Right atrium auricular region (tissue), 2 donors: ENCODE measurements at regions not wholly inside any gene's neighbourhood (a gene's known extent, or its start where the extent isn't known, plus 50 kb on each side); places are given as distances from the start of the nearest gene placed in this dataset.
"Not testable (repeated sequence)": the region's sequence is repeated elsewhere in the genome, so short reads cannot be mapped to it uniquely, and the experiment has no call there.

ENCODE experiments used
- DNase-seq: peaks from one replicate; pipeline ENCODE4 v3.0.0-alpha.2; 2019; ENCODE audit warnings: low spot score
- H3K27ac ChIP-seq, 2 donors: fragments of 200-600 bp; sonication (generic); 1 replicate in 1 of 2; 2 replicates in 1 of 2; pipeline ENCODE4 v1.5.1; 2016 to 2019
- H3K27me3 ChIP-seq, 2 donors: fragments of 200-600 bp; sonication (generic); one replicate each; pipeline versions ENCODE4 v1.5.1 to v1.6.0; 2017 to 2019
- H3K36me3 ChIP-seq: fragments of 200-600 bp; sonication (generic); one replicate; pipeline ENCODE4 v1.5.1; 2016
- H3K4me1 ChIP-seq, 2 donors: fragments of 200-600 bp; sonication (generic); one replicate each; pipeline versions ENCODE4 v1.5.1 to v1.6.0; 2017 to 2019
- H3K4me3 ChIP-seq, 2 donors: fragments of 200-600 bp; sonication (generic); 1 replicate in 1 of 2; 2 replicates in 1 of 2; pipeline ENCODE4 v1.5.1; 2017 to 2019; ENCODE audit warnings: mild to moderate bottlenecking in 1 of 2, moderate library complexity in 1 of 2
- H3K9me3 ChIP-seq, 2 donors: fragments of 200-600 bp; sonication (generic); one replicate each; pipeline ENCODE4 v1.5.1; 2019
- CTCF ChIP-seq, 2 donors: fragments of 200-600 bp; sonication (generic); IDR thresholded peaks; one replicate each; pipeline ENCODE4 v1.5.1; 2019; ENCODE audit warnings: antibody characterized with exemption in 2 of 2

DNA sequence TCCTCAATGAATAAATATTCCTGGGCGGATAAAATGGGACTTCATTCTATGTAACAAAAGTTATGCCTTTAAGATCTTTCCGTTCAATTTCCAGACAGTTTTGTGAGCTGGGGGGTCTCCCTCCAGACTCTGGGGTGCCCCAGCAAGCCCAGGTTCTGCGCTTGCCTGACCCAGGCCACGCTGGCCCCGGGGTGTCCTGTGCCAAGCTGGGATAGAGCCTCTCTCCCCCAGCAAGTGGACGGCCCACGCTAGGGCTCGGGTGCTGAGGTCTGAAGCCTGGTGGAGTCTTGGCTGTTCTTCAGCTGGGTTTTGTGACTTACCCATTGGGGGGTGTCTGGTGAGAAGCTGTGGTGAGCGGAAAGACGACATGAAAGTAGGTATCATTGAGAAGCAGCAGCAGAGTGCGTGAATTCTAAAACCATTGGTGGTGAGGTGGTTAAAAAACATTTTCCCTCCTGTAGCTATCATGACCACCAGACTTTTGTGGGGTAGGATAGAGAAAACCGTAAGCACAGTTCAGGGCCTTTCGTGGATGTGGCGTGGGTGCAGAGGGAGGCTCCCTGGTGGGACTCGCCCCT, 346.8 kb downstream of the ANAPC1 start:
- DNase-seq: no peak
- H3K4me1 ChIP-seq: peaks cover 0 to 8% of the 10 kb centered on the region in 2 donors
- H3K9me3 ChIP-seq: no peaks in the 10 kb centered on the region
- no peak for TF ChIP-seq CTCF (IDR thresholded peaks at IDR 0.05)
- no peak overlapping the region for H3K27ac ChIP-seq
- no peaks in the 10 kb centered on the region for H3K27me3 ChIP-seq
- no peaks in the 10 kb centered on the region for H3K36me3 ChIP-seq
- H3K4me3 ChIP-seq: no peak overlapping the region

GRCh38 chr2:111539991-111540390, 344.0 kb downstream of the ANAPC1 start:
- H3K9me3 ChIP-seq, DNase-seq, H3K36me3 ChIP-seq, H3K4me1 ChIP-seq, H3K4me3 ChIP-seq, H3K27me3 ChIP-seq, H3K27ac ChIP-seq: not testable (repeated sequence)

GRCh38 chr2:111542120-111542774, 341.7 kb downstream of the ANAPC1 start:
- not testable (repeated sequence) for H3K4me1 ChIP-seq, DNase-seq, H3K36me3 ChIP-seq

DNA sequence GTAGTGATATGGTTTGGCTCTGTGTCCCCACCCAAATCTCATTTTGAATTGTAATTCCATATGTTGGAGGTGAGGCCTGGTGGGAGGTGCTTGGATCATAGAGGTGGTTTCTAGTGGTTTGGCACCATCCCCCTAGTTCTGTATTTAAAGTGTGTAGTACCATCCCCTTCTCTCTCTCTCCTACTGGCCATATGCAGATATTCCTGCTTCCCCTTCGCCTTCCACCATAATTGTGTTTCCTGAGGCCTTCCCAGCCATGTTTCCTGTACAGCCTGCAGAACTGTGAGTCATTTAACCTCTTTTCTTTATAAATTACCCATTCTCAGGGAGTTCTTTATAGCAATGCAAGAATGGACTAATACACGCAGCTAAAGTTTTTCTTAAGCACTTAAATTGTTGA, 340.0 kb downstream of the ANAPC1 start:
- not testable (repeated sequence) for H3K27ac ChIP-seq, H3K27me3 ChIP-seq, H3K4me1 ChIP-seq, H3K9me3 ChIP-seq, DNase-seq, H3K4me3 ChIP-seq, H3K36me3 ChIP-seq

More at GRCh38 chr2:111542120-111542774, 341.7 kb downstream of the ANAPC1 start:
- H3K27ac ChIP-seq, H3K4me3 ChIP-seq, H3K9me3 ChIP-seq, H3K27me3 ChIP-seq: not testable (repeated sequence)

DNA sequence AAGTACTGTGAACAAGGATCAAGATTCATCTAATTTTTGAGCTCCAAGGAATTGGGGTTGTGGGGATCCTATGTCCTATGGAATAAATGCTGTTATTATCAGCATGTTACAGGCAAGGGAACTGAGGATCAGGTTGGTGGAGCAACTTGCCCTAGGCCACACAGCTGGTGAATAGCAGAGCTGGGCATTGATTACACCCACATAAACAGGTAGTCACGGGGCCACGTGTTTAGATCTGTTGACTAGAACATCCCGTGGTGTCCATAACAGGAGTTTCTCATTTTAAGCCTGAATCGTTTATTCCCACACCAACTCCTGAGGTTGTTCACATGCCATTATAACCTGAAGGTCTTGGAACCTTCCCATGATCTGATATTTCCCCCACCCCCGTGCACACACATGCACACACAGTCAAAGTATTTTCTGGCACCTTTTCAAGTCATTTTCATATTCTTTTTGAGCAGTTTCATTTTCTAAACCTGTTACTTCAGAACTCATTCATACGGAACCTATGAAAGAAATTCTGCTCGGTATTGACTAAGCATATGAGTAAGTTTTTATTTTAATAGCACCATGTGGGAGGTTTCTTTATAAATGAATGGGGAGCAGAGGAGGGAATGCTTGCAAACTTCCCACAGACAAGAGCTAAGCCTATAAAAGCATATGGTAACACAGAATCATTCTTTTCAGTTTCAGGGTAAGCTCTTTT, 338.1 kb downstream of the ANAPC1 start:
- not testable (repeated sequence) for H3K27ac ChIP-seq, H3K27me3 ChIP-seq, H3K4me3 ChIP-seq, DNase-seq, H3K4me1 ChIP-seq, H3K9me3 ChIP-seq, H3K36me3 ChIP-seq

GRCh38 chr2:111546578-111546977, 337.4 kb downstream of the ANAPC1 start:
- H3K27me3 ChIP-seq, DNase-seq, H3K4me3 ChIP-seq, H3K9me3 ChIP-seq, H3K4me1 ChIP-seq, H3K36me3 ChIP-seq, H3K27ac ChIP-seq: not testable (repeated sequence)

- not testable (repeated sequence) for H3K27me3 ChIP-seq, DNase-seq, H3K9me3 ChIP-seq, H3K27ac ChIP-seq, H3K4me3 ChIP-seq, H3K4me1 ChIP-seq, H3K36me3 ChIP-seq
Observed at GRCh38 chr2:111549174-111549573, 334.8 kb downstream of the ANAPC1 start.

GRCh38 chr2:111551428-111551827, 332.6 kb downstream of the ANAPC1 start:
- DNase-seq, H3K9me3 ChIP-seq, H3K27me3 ChIP-seq, H3K36me3 ChIP-seq, H3K4me3 ChIP-seq, H3K27ac ChIP-seq, H3K4me1 ChIP-seq: not testable (repeated sequence)

DNA sequence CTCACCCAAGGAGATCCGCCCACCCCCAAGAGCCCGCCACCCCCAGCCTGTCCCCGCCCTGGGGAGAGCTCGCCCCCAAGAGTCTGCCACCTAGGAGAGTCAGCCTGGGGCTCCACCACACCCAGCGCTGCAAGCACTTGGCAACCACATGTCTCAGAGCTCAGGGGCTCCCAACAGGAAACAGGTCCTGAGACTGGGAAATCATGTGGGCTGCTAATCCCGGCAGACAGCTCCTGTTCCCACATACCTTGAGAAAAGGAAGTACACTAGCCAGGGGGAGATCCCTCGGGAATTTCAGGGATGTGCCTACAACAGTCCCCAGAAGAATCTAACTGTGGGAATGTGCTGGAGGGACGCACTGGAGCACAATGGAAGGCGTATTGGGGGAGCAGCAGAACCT, 331.4 kb downstream of the ANAPC1 start:
- not testable (repeated sequence) for DNase-seq, H3K27ac ChIP-seq, H3K4me1 ChIP-seq, H3K36me3 ChIP-seq, H3K4me3 ChIP-seq, H3K27me3 ChIP-seq, H3K9me3 ChIP-seq

GRCh38 chr2:111559301-111559700, 324.7 kb downstream of the ANAPC1 start:
- not testable (repeated sequence) for H3K36me3 ChIP-seq, H3K27me3 ChIP-seq

DNA sequence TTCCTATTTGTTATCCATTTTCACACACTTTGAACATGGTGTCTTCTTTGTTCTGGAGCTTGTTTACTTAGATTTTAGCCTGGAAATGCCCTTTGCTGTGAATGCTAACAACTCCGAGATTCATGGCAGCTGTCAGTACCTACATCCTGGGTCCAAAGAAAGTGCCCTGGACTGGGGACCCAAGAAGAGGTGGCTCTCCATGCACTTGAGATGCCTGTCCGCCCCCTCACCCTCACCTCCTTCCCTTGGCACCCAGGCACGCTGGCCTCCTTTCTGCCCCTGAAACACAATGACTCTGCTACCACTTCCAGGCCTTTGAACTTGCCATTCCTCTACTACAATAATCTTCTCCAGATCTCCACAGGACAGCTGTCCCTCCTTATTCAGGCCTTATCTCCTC, 324.2 kb downstream of the ANAPC1 start:
- H3K36me3 ChIP-seq, H3K4me1 ChIP-seq, H3K27me3 ChIP-seq, DNase-seq, H3K27ac ChIP-seq, H3K9me3 ChIP-seq, H3K4me3 ChIP-seq: not testable (repeated sequence)

More at GRCh38 chr2:111559301-111559700, 324.7 kb downstream of the ANAPC1 start:
- not testable (repeated sequence) for DNase-seq, H3K27ac ChIP-seq, H3K4me1 ChIP-seq, H3K4me3 ChIP-seq, H3K9me3 ChIP-seq

DNA sequence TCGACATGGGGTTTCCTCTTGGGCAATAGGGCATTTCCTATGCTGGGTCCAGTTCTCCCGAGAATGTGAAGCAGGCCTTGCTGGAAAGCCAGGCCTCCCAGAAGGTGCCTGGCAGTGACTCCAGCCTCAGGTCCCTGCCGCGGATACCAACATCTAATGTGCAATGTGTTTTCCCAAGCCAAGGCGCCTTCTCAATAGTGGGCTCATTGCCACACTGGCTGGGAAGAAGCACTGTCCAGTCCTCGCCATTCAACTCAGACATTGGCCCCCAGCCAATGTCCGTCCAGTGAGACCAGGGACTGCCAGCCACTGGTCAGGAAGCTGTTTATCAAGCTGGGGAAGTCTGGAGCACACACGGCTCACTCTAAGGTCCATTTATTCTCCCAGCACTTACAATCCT, 317.9 kb downstream of the ANAPC1 start:
- not testable (repeated sequence) for H3K27ac ChIP-seq, H3K36me3 ChIP-seq, H3K9me3 ChIP-seq, H3K4me1 ChIP-seq, H3K4me3 ChIP-seq, H3K27me3 ChIP-seq
- peak; percentile 81 for DNase-seq

- not testable (repeated sequence) for DNase-seq, H3K9me3 ChIP-seq, H3K27me3 ChIP-seq, H3K4me3 ChIP-seq, H3K27ac ChIP-seq, H3K4me1 ChIP-seq, H3K36me3 ChIP-seq
Observed at GRCh38 chr2:111567233-111567632, 316.8 kb downstream of the ANAPC1 start.
